ENCODE measurements at regions not wholly inside any gene's neighbourhood (a gene's known extent, or its start where the extent isn't known, plus 50 kb on each side); places are given as distances from the start of the nearest gene placed in this dataset.

DNA sequence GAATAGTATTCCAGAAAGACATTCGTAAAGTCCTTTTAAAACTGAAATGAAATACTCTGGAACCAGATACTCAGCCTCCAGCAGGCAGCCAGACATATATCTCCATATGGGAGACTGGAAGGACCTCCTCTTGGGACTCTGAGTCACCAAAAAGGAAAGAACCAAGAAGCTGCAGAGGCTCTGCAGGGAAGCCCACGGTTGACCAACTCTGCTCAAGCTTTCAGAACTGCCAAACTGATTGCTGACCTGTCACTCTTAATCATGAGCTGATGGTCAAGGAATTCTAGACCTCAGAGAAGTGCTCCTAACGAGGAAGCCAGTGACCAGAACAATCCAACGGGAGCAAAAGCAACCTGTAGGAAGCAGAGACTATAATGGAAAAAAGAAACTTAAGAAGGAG, 434.7 kb downstream of the EIPR1 start:
- H3K4me3 Mint-ChIP-seq = no peak overlapping the region
- no peaks in the 10 kb centered on the region for H3K4me1 Mint-ChIP-seq
- H3K27me3 Mint-ChIP-seq = no peaks in the 10 kb centered on the region
- H3K36me3 Mint-ChIP-seq (ENCODE audit: insufficient read depth) = no peaks in the 10 kb centered on the region
- no peaks in the 10 kb centered on the region for H3K9me3 Mint-ChIP-seq
- no peak overlapping the region for H3K27ac Mint-ChIP-seq (ENCODE audit: low read depth)
- no peak for ATAC-seq (replicated peaks; ENCODE audit: extremely low read depth, poor library complexity, severe bottlenecking)
- no peak for DNase-seq (ENCODE audit: low spot score in 2 of 2)

- Mint-ChIP-seq H3K27ac (ENCODE audit: low read depth) (no peak overlapping the region), H3K4me1 (no peaks in the 10 kb centered on the region), H3K27me3 (no peaks in the 10 kb centered on the region), H3K36me3 (ENCODE audit: insufficient read depth) (peaks cover under 1% of the 10 kb centered on the region), H3K4me3 (no peak overlapping the region), H3K9me3 (peaks cover 2% of the 10 kb centered on the region)
- DNase-seq (ENCODE audit: low spot score in 2 of 2) (no peak), ATAC-seq (replicated peaks; ENCODE audit: extremely low read depth, poor library complexity, severe bottlenecking) (no peak)
Observed at GRCh38 chr2:2942225-2942624, 435.4 kb downstream of the EIPR1 start.

DNA sequence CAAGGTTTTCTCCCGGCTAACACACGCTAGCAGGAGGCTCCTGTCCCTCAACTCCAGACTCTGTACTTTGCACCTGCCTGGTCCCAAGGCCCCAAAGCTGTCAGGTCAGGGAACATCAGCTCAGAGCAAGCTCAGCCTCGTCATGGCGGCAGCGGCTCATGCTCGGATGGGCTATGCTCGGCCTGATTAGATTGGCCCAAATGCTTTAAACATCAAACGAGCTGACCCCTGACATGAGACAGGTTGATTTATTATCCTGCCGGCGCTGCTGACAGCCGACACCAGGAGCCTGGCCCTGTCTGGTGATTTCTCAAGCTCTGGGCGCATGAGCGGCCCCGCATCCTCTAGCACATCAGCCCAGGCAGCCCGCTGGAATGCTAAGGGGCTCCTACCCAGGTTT, 436.4 kb downstream of the EIPR1 start:
- Mint-ChIP-seq H3K27ac (ENCODE audit: low read depth) (no peak overlapping the region), H3K9me3 (peaks cover 10% of the 10 kb centered on the region), H3K4me3 (no peak overlapping the region), H3K36me3 (ENCODE audit: insufficient read depth) (peaks cover 4% of the 10 kb centered on the region), H3K27me3 (no peaks in the 10 kb centered on the region), H3K4me1 (no peaks in the 10 kb centered on the region)
- ATAC-seq (replicated peaks; ENCODE audit: extremely low read depth, poor library complexity, severe bottlenecking) (no peak), DNase-seq (ENCODE audit: low spot score in 2 of 2) (no peak)

DNA sequence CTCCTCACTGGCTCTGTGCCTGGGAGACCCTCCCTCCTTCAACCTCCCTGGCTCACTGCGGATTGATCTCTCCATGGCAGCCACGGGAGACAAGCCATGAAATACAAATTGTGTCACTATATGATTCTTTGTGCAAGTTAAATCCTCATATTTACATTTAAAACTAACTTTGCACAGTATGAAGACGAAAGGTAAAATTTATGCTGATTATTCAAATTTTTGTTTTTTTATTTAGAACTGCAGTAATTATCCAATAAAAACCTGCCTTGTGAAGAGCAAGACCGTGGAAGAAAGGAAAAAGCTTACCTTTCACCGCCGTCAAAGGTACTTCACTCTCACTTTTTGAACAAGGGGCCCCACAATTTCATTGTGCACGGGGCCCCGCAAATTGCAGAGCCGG, 436.9 kb downstream of the EIPR1 start:
- DNase-seq (ENCODE audit: low spot score in 2 of 2) = no peak
- no peak for ATAC-seq (replicated peaks; ENCODE audit: extremely low read depth, poor library complexity, severe bottlenecking)
- Mint-ChIP-seq H3K4me3 (no peak overlapping the region), H3K27ac (ENCODE audit: low read depth) (no peak overlapping the region), H3K4me1 (no peaks in the 10 kb centered on the region), H3K9me3 (peaks cover 10% of the 10 kb centered on the region), H3K27me3 (no peaks in the 10 kb centered on the region), H3K36me3 (ENCODE audit: insufficient read depth) (peaks cover 4% of the 10 kb centered on the region)

DNA sequence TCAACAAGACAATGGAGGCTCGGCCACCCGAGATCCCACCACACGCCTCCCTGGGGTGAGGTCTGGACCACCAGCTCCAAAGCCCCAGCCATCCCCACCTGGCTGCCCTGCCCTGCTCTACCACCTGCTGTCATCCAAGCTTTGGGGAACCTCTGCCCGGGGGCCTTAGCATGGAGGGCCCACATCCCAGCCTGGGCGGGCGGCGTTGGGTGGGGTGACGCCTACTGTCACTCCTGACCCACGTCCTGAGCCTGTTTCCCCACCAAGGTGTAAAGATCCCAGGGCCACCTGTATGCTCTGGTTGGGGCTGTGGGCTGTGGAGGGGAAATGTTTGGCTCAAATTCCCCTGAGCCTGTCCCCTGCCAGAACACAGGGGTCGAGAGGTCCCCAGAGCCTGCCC, 437.6 kb downstream of the EIPR1 start:
- H3K4me1 Mint-ChIP-seq = no peaks in the 10 kb centered on the region
- H3K27ac Mint-ChIP-seq (ENCODE audit: low read depth) = no peak overlapping the region
- H3K36me3 Mint-ChIP-seq (ENCODE audit: insufficient read depth) = peaks cover 4% of the 10 kb centered on the region
- no peaks in the 10 kb centered on the region for H3K27me3 Mint-ChIP-seq
- H3K4me3 Mint-ChIP-seq = no peak overlapping the region
- H3K9me3 Mint-ChIP-seq = peaks cover 10% of the 10 kb centered on the region
- DNase-seq (ENCODE audit: low spot score in 2 of 2) (no peak), ATAC-seq (replicated peaks; ENCODE audit: extremely low read depth, poor library complexity, severe bottlenecking) (no peak)

DNA sequence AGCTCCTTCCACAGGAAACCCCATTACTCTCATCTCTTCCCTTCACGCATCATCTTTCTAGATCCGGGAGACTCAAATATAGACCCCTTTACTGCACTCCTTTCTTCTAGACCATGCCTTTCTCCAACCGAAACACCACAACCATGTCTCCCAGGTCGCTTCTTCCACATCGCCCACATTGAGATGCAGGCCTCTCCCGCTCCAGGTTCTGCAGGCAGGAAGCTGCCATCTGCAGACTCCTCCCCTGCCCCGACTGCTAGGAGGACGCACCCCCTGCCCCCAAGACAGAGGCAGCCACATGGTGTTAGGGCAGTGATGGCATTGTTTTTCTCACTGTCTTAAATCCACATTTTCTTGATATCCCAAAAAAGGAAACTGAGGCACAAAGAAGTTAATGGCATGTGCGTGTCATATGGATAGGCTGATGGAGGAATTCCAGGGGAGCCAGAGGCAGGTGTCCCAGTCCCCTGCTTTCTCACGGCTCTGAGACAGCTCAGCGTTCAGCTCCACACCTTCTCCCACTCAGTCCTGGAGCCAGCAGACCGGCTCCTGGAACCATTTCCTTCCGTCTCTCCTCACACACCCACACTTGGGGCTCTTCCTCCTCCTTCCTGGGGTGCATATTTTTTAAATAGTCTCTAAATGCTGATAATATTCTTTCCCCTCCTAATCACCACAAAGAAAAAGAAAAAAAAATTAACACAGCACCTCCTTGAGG, 438.4 kb downstream of the EIPR1 start:
- ATAC-seq (replicated peaks; ENCODE audit: extremely low read depth, poor library complexity, severe bottlenecking) (no peak), DNase-seq (ENCODE audit: low spot score in 2 of 2) (no peak)
- no peak overlapping the region for H3K27ac Mint-ChIP-seq (ENCODE audit: low read depth)
- no peaks in the 10 kb centered on the region for H3K27me3 Mint-ChIP-seq
- H3K4me1 Mint-ChIP-seq = no peaks in the 10 kb centered on the region
- H3K4me3 Mint-ChIP-seq = no peak overlapping the region
- H3K36me3 Mint-ChIP-seq (ENCODE audit: insufficient read depth) = peaks cover 4% of the 10 kb centered on the region
- H3K9me3 Mint-ChIP-seq = peaks cover 10% of the 10 kb centered on the region

GRCh38 chr2:2938481-2938880, 439.1 kb downstream of the EIPR1 start:
- Mint-ChIP-seq H3K4me3 (no peak overlapping the region), H3K27me3 (no peaks in the 10 kb centered on the region), H3K27ac (ENCODE audit: low read depth) (no peak overlapping the region), H3K9me3 (peaks cover 10% of the 10 kb centered on the region), H3K4me1 (no peaks in the 10 kb centered on the region), H3K36me3 (ENCODE audit: insufficient read depth) (peaks cover 4% of the 10 kb centered on the region)
- ATAC-seq (replicated peaks; ENCODE audit: extremely low read depth, poor library complexity, severe bottlenecking) (no peak), DNase-seq (ENCODE audit: low spot score in 2 of 2) (no peak)

DNA sequence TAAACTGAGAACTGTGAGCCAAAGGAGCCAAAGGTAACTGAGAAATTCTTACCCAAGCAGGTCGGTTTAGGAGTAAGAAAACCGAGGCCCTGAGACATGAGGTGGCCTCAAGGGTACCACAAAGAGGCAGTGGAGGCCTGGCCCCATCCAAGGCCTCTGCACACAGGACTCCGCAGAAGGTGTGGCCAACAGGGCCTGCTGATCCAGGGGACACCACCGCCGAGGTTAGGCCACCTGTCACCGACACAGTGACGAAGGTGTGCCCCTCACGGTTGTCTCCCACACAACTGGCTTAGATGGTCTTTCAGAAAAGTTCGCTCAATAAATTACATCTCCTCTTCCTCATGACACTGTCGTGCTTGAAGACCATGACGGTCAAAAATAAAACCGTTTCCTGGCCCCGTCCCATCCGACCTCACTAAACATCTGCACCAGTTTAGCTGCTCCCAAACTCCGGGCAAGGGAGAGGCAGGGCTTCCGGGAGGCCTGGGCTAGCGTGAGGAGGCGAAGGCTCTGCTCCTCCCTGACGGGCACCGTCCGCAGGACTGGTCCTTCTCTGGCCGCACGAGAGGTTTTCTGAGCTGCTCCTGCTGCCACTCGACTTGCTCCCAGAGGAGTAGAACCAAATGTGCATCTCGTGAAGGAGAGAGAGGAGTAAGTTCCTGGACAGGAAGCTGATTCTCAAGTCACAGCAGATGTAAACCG, 442.0 kb downstream of the EIPR1 start:
- H3K36me3 Mint-ChIP-seq (ENCODE audit: insufficient read depth) = peaks cover 4% of the 10 kb centered on the region
- H3K4me3 Mint-ChIP-seq = no peak overlapping the region
- DNase-seq (ENCODE audit: low spot score in 2 of 2) = no peak
- H3K27ac Mint-ChIP-seq (ENCODE audit: low read depth) = no peak overlapping the region
- H3K9me3 Mint-ChIP-seq = peaks cover 10% of the 10 kb centered on the region
- H3K27me3 Mint-ChIP-seq = peaks cover 9% of the 10 kb centered on the region
- H3K4me1 Mint-ChIP-seq = no peaks in the 10 kb centered on the region
- no peak for ATAC-seq (replicated peaks; ENCODE audit: extremely low read depth, poor library complexity, severe bottlenecking)

DNA sequence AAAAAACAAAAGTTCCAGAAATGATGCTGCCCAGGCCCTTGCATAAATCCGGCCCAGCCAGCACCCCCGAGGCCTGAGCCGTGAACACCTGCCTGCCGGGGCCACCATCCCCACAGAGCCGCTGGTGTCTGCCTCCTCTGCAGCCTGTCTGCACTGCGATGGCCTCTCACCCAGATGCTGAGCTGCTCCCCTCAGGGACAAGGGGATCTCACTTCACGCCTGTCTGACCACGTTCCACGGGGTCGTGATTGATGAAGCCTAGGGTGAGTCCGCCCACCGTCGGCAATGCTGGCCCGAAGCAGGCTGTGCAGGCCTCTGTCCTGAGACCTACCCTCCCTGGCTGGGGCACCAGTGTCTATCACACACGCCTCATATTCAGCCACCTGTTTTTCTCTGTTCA, 444.2 kb downstream of the EIPR1 start:
- DNase-seq (ENCODE audit: low spot score in 2 of 2) (peak in 1 of 2 donors; percentile 4), ATAC-seq (replicated peaks; ENCODE audit: extremely low read depth, poor library complexity, severe bottlenecking) (no peak)
- no peak overlapping the region for H3K4me3 Mint-ChIP-seq
- H3K9me3 Mint-ChIP-seq = peaks cover 19% of the 10 kb centered on the region
- no peak overlapping the region for H3K27ac Mint-ChIP-seq (ENCODE audit: low read depth)
- peaks cover 4% of the 10 kb centered on the region for H3K36me3 Mint-ChIP-seq (ENCODE audit: insufficient read depth)
- H3K4me1 Mint-ChIP-seq = no peaks in the 10 kb centered on the region
- H3K27me3 Mint-ChIP-seq = peaks cover 9% of the 10 kb centered on the region

DNA sequence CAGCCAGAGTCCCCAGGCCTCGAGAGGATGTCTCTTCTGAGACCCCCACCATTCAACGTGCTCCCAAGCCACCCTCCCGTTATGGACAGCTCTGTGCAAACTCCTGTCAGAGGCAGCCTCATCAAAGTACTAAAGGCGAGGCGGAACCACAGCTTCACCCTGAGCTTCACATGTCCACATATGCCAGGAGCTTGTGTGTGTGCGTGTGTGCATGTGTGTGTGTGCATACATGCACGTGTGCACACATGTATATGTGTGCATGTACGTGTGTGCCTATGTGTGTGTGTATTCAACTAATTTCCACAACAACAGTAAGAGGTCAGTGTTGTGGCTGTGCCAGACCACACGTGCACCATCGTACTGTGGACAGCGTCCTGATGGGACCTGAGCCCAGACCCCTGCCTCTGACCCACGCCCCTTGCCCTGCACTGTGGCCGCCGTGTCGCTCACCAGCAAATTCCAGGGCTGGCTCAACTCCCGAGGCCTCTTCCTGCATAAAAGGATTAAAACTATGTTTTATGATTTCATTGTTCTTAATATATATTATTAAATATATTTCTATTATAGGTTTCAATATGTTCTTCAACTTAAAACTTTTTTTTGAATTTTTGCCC, 444.8 kb downstream of the EIPR1 start:
- Mint-ChIP-seq H3K27ac (ENCODE audit: low read depth) (no peak overlapping the region), H3K4me3 (no peak overlapping the region), H3K36me3 (ENCODE audit: insufficient read depth) (peaks cover 4% of the 10 kb centered on the region), H3K9me3 (peaks cover 19% of the 10 kb centered on the region), H3K27me3 (peaks cover 9% of the 10 kb centered on the region), H3K4me1 (no peaks in the 10 kb centered on the region)
- no peak for ATAC-seq (replicated peaks; ENCODE audit: extremely low read depth, poor library complexity, severe bottlenecking)
- DNase-seq (ENCODE audit: low spot score in 2 of 2) = peak in 1 of 2 donors; percentile 4

DNA sequence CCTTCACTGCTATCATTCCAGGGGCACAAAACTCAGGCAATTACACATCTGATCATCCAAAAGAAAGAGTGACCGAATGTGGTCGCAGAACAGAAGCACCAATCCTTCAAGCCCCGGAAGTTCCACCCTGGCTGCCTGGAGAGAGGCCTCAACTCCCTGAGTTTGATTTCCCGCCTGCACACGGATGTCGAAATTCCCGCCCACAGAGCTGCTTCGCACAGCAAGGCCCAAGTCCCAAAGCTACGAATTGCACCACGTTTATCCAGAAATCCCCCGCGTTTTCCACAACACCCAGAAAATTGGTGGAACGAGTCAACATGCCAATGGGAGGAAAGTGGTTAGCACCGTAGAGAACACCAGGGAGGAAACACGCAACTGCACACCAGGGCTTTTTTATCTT, 445.4 kb downstream of the EIPR1 start:
- Mint-ChIP-seq H3K27ac (ENCODE audit: low read depth) (no peak overlapping the region), H3K9me3 (peaks cover 17% of the 10 kb centered on the region), H3K36me3 (ENCODE audit: insufficient read depth) (peaks cover 4% of the 10 kb centered on the region), H3K4me3 (no peak overlapping the region), H3K27me3 (peaks cover 9% of the 10 kb centered on the region), H3K4me1 (no peaks in the 10 kb centered on the region)
- no peak for ATAC-seq (replicated peaks; ENCODE audit: extremely low read depth, poor library complexity, severe bottlenecking)
- DNase-seq (ENCODE audit: low spot score in 2 of 2) = no peak

GRCh38 chr2:2931318-2932075, 446.1 kb downstream of the EIPR1 start:
- H3K4me1 Mint-ChIP-seq = no peaks in the 10 kb centered on the region
- DNase-seq (ENCODE audit: low spot score in 2 of 2) (no peak), ATAC-seq (replicated peaks; ENCODE audit: extremely low read depth, poor library complexity, severe bottlenecking) (no peak)
- H3K9me3 Mint-ChIP-seq = peaks cover 10% of the 10 kb centered on the region
- no peak overlapping the region for H3K4me3 Mint-ChIP-seq
- no peaks in the 10 kb centered on the region for H3K36me3 Mint-ChIP-seq (ENCODE audit: insufficient read depth)
- no peak overlapping the region for H3K27ac Mint-ChIP-seq (ENCODE audit: low read depth)
- H3K27me3 Mint-ChIP-seq = peaks cover 9% of the 10 kb centered on the region
